Neuronal stem cell (in vitro differentiated cells): ENCODE measurements at regions not wholly inside any gene's neighbourhood (a gene's known extent, or its start where the extent isn't known, plus 50 kb on each side); places are given as distances from the start of the nearest gene placed in this dataset.

Experiments used
- DNase-seq: peaks from one replicate; pipeline ENCODE4 v3.0.0-alpha.2; 2013; ENCODE audit warnings: low spot score
- H2AFZ ChIP-seq: one replicate; pipeline ENCODE4 v1.6.1; 2013; ENCODE audit warnings: mild to moderate bottlenecking, low read length, inconsistent platforms
- H2AK5ac ChIP-seq: 2 replicates; pipeline ENCODE4 v1.6.1; 2013; ENCODE audit warnings: low read depth, mild to moderate bottlenecking, inconsistent platforms, low read length, moderate library complexity, mixed read lengths
- H2BK120ac ChIP-seq: 2 replicates; pipeline ENCODE4 v1.6.1; 2013; ENCODE audit warnings: low read depth, mild to moderate bottlenecking, inconsistent platforms, low read length, moderate library complexity, mixed read lengths
- H2BK12ac ChIP-seq: one replicate; pipeline ENCODE4 v1.6.1; 2013; ENCODE audit warnings: low read length, inconsistent platforms
- H2BK15ac ChIP-seq: 2 replicates; pipeline ENCODE4 v1.6.1; 2013; ENCODE audit warnings: mild to moderate bottlenecking, low read length, inconsistent platforms, mixed read lengths
- H2BK5ac ChIP-seq: one replicate; pipeline ENCODE4 v1.6.1; 2013; ENCODE audit warnings: inconsistent platforms, mild to moderate bottlenecking, low read length, moderate library complexity
- H3K14ac ChIP-seq: one replicate; pipeline ENCODE4 v1.6.1; 2013; ENCODE audit warnings: low read length, inconsistent platforms
- H3K18ac ChIP-seq: 2 replicates; pipeline ENCODE4 v1.6.1; 2013; ENCODE audit warnings: low read length, inconsistent platforms
- H3K23ac ChIP-seq: 2 replicates; pipeline ENCODE4 v1.6.1; 2013; ENCODE audit warnings: low read depth, mild to moderate bottlenecking, mixed read lengths, low read length, inconsistent platforms; ENCODE audit not compliant: poor library complexity
- H3K27ac ChIP-seq: replicated peaks from 3 replicates; pipeline ENCODE4 v1.5.1; 2013; ENCODE audit warnings: low read length, inconsistent platforms
- H3K27me3 ChIP-seq, 3 experiments: 2 replicates each; pipeline ENCODE4 v1.6.1; 2013; ENCODE audit warnings: low read length in 3 of 3, mild to moderate bottlenecking in 2 of 3, inconsistent platforms in 1 of 3, low read depth in 1 of 3, mixed read lengths in 1 of 3, moderate library complexity in 1 of 3; ENCODE audit not compliant: control insufficient read depth in 3 of 3, insufficient read depth in 3 of 3
- H3K36me3 ChIP-seq, 2 donors: replicated peaks in 1 of 2; 2 replicates each; pipeline ENCODE4 v1.6.1; 2013; ENCODE audit warnings: low read length in 2 of 2; ENCODE audit not compliant: control insufficient read depth in 2 of 2, insufficient read depth in 2 of 2
- H3K4ac ChIP-seq: 2 replicates; pipeline ENCODE4 v1.6.1; 2013; ENCODE audit warnings: inconsistent platforms, mild to moderate bottlenecking, low read length, moderate library complexity
- H3K4me1 ChIP-seq, 2 donors: 1 replicate in 1 of 2; 2 replicates in 1 of 2; pipeline ENCODE4 v1.6.1; 2013; ENCODE audit warnings: low read length in 2 of 2, low read depth in 1 of 2; ENCODE audit not compliant: control insufficient read depth in 2 of 2, insufficient read depth in 1 of 2
- H3K4me2 ChIP-seq: one replicate; pipeline ENCODE4 v1.6.1; 2013; ENCODE audit warnings: mild to moderate bottlenecking, low read length, inconsistent platforms; ENCODE audit not compliant: insufficient read depth, poor library complexity, severe bottlenecking
- H3K4me3 ChIP-seq, 2 donors: 2 replicates each; pipeline ENCODE4 v1.5.1; 2013; ENCODE audit warnings: low read length in 2 of 2, mild to moderate bottlenecking in 2 of 2, inconsistent platforms in 1 of 2, moderate library complexity in 1 of 2
- H3K79me1 ChIP-seq: one replicate; pipeline ENCODE4 v1.6.1; 2013; ENCODE audit warnings: low read depth, mild to moderate bottlenecking, inconsistent platforms, low read length, moderate library complexity
- H3K9ac ChIP-seq: one replicate; pipeline ENCODE4 v1.6.1; 2013; ENCODE audit warnings: mild to moderate bottlenecking, low read depth, low read length, inconsistent platforms; ENCODE audit not compliant: poor library complexity
- H3K9me3 ChIP-seq, 2 donors: replicated peaks in 1 of 2; 2 replicates each; pipeline versions ENCODE3 to v1.6.1; 2013; ENCODE audit warnings: low read length in 2 of 2, mild to moderate bottlenecking in 2 of 2, inconsistent platforms in 1 of 2, low read depth in 1 of 2, mixed read lengths in 1 of 2, moderate library complexity in 1 of 2; ENCODE audit not compliant: control insufficient read depth in 2 of 2, insufficient read depth in 1 of 2
- H4K8ac ChIP-seq: one replicate; pipeline ENCODE4 v1.6.1; 2013; ENCODE audit warnings: low read depth, mild to moderate bottlenecking, inconsistent platforms, low read length, moderate library complexity
- H4K91ac ChIP-seq: one replicate; pipeline ENCODE4 v1.6.1; 2013; ENCODE audit warnings: low read length, low read depth, mild to moderate bottlenecking, inconsistent platforms; ENCODE audit not compliant: poor library complexity
- WGBS, 2 donors: extraction: QIAGEN DNeasy Blood & Tissue Kit; methylation state at CpG; one replicate each; pipeline ENCODE4 v1.1.7; 2013; ENCODE audit warnings: missing lambda C conversion rate in 2 of 2, mixed read lengths in 1 of 2; ENCODE audit not compliant: insufficient read length in 2 of 2, insufficient replicate concordance in 1 of 2; ENCODE audit errors: extremely low coverage in 2 of 2; 5-methylcytosine and 5-hydroxymethylcytosine counted together

DNA sequence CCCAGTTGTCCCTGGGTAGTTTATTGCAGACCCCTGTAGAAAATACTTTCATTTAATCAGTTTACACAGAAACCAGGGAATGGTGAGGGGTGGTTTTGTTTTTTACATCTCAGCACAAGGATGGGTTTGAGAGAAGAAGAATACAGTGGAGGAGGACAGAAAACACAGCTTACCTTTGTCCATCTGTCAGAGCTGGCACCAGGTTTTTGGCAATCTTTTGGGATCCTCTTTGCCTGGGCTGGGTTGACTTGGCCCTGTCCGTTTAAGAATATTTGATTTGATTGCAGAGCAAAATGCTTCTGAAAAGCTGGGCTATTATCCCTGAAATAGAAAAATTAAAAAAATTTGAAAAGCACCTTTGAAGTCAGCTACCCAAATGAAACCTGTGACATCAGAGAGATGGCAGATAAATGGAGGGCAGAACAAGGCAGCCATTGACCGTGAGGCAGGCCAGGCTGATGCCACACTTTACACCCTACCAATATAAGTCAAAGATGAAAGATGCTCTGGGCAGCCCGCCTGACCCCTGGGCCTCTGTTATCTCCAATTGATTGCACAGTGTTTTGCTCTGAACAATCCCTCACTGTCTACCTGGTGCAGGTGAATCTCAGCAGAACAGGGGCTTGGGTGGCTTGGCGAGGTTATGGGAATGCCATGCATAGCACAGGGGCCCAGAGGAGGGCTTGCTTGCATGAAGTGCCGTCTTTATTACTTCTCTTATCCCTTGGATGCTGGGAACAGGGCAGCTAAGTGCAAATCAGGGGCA, 218.8 kb downstream of the LMX1A start:
- Histone ChIP-seq H2AK5ac (no peak overlapping the region), H3K4me2 (no peak overlapping the region), H2BK15ac (no peak overlapping the region), H2BK12ac (no peak overlapping the region), H3K9ac (no peak overlapping the region), H3K23ac (no peak overlapping the region), H3K27me3 (no peaks in the 10 kb centered on the region), H3K18ac (no peak overlapping the region), H3K27ac (no peak overlapping the region), H2AFZ (no peak overlapping the region), H2BK120ac (no peak overlapping the region), H3K36me3 (no peaks in the 10 kb centered on the region), H3K4me1 (peaks cover 0 to 1% of the 10 kb centered on the region in 2 donors), H3K4ac (no peak overlapping the region), H4K8ac (no peak overlapping the region), H3K79me1 (no peaks in the 10 kb centered on the region), H2BK5ac (no peak overlapping the region), H3K4me3 (no peak overlapping the region), H4K91ac (peak overlapping the region; percentile 15), H3K14ac (no peak overlapping the region), H3K9me3 (no peaks in the 10 kb centered on the region)
- no peak for DNase-seq
- no CpG with 5 or more reads among the region's 5 CpGs for WGBS, 2 donors

DNA sequence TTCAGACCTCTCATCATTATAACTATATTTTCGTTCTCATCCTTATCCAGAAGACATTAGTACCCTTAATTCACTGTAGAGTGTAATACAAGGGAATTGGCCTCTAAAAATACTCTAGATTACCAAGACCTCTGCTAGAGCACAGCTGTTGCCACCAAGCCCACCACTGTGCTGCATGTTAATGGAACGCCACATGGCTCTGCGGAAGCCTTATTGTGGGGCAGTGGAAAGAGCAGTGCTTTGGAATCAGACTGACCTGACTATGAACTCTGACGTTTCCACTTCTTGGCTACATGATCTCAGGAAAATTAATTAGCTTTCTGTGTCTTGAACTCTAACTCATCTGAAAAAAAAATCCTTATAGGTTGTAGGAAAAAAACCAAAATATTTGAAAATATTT, 222.1 kb downstream of the LMX1A start:
- H3K36me3 ChIP-seq: no peaks in the 10 kb centered on the region
- H3K18ac ChIP-seq: no peak overlapping the region
- no peak overlapping the region for H2AFZ ChIP-seq
- H2BK15ac ChIP-seq: no peak overlapping the region
- no peak overlapping the region for H2BK12ac ChIP-seq
- H3K27ac ChIP-seq: no peak overlapping the region
- H3K4me2 ChIP-seq: no peak overlapping the region
- peaks cover 0 to 1% of the 10 kb centered on the region in 2 donors for H3K4me1 ChIP-seq
- H4K8ac ChIP-seq: no peak overlapping the region
- H4K91ac ChIP-seq: no peak overlapping the region
- no peak overlapping the region for H2BK120ac ChIP-seq
- H3K27me3 ChIP-seq: no peaks in the 10 kb centered on the region
- no peaks in the 10 kb centered on the region for H3K79me1 ChIP-seq
- H3K4ac ChIP-seq: no peak overlapping the region
- DNase-seq: no peak
- no peak overlapping the region for H3K9ac ChIP-seq
- H2BK5ac ChIP-seq: no peak overlapping the region
- no peak overlapping the region for H2AK5ac ChIP-seq
- no peak overlapping the region for H3K14ac ChIP-seq
- no peak overlapping the region for H3K4me3 ChIP-seq
- WGBS, 2 donors: no CpG with 5 or more reads among the region's 4 CpGs
- no peaks in the 10 kb centered on the region for H3K9me3 ChIP-seq
- H3K23ac ChIP-seq: no peak overlapping the region

GRCh38 chr1:165129568-165130164, 226.8 kb downstream of the LMX1A start:
- no peaks in the 10 kb centered on the region for H3K9me3 ChIP-seq
- no peak overlapping the region for H3K9ac ChIP-seq
- H3K79me1 ChIP-seq: no peaks in the 10 kb centered on the region
- no peak overlapping the region for H3K18ac ChIP-seq
- no peaks in the 10 kb centered on the region for H3K27me3 ChIP-seq
- H3K27ac ChIP-seq: no peak overlapping the region
- H2AFZ ChIP-seq: no peak overlapping the region
- H3K14ac ChIP-seq: no peak overlapping the region
- no peak overlapping the region for H2BK5ac ChIP-seq
- no CpG with 5 or more reads among the region's 6 CpGs for WGBS, 2 donors
- no peak overlapping the region for H2BK12ac ChIP-seq
- H3K36me3 ChIP-seq: no peaks in the 10 kb centered on the region
- no peak overlapping the region for H3K4me3 ChIP-seq
- no peaks in the 10 kb centered on the region for H3K4me1 ChIP-seq
- H3K4me2 ChIP-seq: no peak overlapping the region
- no peak overlapping the region for H3K23ac ChIP-seq
- H4K8ac ChIP-seq: no peak overlapping the region
- no peak overlapping the region for H4K91ac ChIP-seq
- DNase-seq: peak; percentile 82
- H3K4ac ChIP-seq: no peak overlapping the region
- H2BK15ac ChIP-seq: no peak overlapping the region
- no peak overlapping the region for H2BK120ac ChIP-seq
- H2AK5ac ChIP-seq: no peak overlapping the region

GRCh38 chr1:165124772-165125171, 231.7 kb downstream of the LMX1A start:
- no CpG with 5 or more reads among the region's 4 CpGs for WGBS, 2 donors
- Histone ChIP-seq H3K23ac (no peak overlapping the region), H3K36me3 (no peaks in the 10 kb centered on the region), H2BK15ac (no peak overlapping the region), H2AFZ (no peak overlapping the region), H3K27ac (no peak overlapping the region), H4K91ac (no peak overlapping the region), H3K14ac (no peak overlapping the region), H3K4ac (no peak overlapping the region), H3K9ac (no peak overlapping the region), H4K8ac (no peak overlapping the region), H2AK5ac (no peak overlapping the region), H3K27me3 (peaks cover 0 to under 1% (median 0%) of the 10 kb centered on the region in 3 experiments), H3K9me3 (no peaks in the 10 kb centered on the region), H2BK120ac (no peak overlapping the region), H3K4me3 (no peak overlapping the region), H2BK12ac (no peak overlapping the region), H3K18ac (no peak overlapping the region), H3K79me1 (no peaks in the 10 kb centered on the region), H3K4me2 (no peak overlapping the region), H2BK5ac (no peak overlapping the region), H3K4me1 (peaks cover 0 to 1% of the 10 kb centered on the region in 2 donors)
- DNase-seq: no peak
